ENCODE measurements at regions not wholly inside any gene's neighbourhood (a gene's known extent, or its start where the extent isn't known, plus 50 kb on each side); places are given as distances from the start of the nearest gene placed in this dataset.

DNA sequence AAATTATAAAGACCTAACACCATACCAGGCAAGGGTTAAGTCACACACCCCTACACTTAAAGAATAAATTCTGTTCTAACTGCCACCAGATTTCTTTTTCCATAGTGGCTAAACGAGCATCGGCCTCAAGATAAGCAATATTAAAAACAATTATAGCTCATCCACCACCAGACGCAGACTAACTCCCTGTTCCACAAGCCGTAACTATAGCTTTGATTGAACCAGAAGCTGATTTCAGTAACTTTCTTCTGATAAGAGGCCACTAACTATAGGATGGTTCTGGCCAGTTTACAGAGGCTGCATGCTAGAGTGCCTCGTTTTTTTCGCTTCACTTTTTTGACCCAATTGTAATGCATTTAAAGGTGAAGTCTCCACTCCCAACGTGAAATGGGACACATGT is 238.8 kb downstream of the MRPL39 start:
- Histone ChIP-seq H3K36me3 (no peaks in the 10 kb centered on the region), H3K27ac (no peak overlapping the region), H3K27me3 (no peaks in the 10 kb centered on the region), H3K4me1 (no peaks in the 10 kb centered on the region), H3K4me3 (no peak overlapping the region), H3K9me3 (no peaks in the 10 kb centered on the region)
- DNase-seq (ENCODE audit: low spot score in 2 of 2): no peak
- intact Hi-C loops (cut with DNase I; ENCODE audit: low total_unique reads): no loop called here
- no peak for TF ChIP-seq POLR2A (IDR thresholded peaks at IDR 0.05)
- no peak for TF ChIP-seq POLR2AphosphoS5 (IDR thresholded peaks at IDR 0.05)
- TF ChIP-seq, protein P1, sequence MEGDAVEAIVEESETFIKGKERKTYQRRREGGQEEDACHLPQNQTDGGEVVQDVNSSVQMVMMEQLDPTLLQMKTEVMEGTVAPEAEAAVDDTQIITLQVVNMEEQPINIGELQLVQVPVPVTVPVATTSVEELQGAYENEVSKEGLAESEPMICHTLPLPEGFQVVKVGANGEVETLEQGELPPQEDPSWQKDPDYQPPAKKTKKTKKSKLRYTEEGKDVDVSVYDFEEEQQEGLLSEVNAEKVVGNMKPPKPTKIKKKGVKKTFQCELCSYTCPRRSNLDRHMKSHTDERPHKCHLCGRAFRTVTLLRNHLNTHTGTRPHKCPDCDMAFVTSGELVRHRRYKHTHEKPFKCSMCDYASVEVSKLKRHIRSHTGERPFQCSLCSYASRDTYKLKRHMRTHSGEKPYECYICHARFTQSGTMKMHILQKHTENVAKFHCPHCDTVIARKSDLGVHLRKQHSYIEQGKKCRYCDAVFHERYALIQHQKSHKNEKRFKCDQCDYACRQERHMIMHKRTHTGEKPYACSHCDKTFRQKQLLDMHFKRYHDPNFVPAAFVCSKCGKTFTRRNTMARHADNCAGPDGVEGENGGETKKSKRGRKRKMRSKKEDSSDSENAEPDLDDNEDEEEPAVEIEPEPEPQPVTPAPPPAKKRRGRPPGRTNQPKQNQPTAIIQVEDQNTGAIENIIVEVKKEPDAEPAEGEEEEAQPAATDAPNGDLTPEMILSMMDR (IDR thresholded peaks at IDR 0.05): no peak

DNA sequence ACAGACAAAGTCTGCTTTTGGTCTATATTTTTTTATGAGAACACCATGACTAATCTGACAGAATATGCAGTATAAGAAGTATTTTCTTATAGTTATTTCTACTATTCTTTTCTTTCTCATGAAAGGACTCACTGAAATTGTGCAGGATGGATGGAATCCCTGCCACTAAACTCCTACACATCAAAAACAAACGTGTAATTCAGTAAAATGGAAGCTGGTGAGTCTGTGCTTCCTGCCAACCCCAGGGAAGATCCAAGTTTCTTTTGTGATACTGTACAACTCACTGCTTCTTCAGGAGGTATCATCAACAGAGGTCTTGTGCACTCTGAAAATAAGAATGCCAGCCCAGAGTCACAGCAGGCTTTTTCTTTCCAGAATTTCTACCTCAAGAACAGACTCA is 241.2 kb downstream of the MRPL39 start:
- TF ChIP-seq POLR2AphosphoS5 (IDR thresholded peaks at IDR 0.05) (no peak), POLR2A (IDR thresholded peaks at IDR 0.05) (no peak)
- TF ChIP-seq, protein P1 (IDR thresholded peaks at IDR 0.05): no peak

DNA sequence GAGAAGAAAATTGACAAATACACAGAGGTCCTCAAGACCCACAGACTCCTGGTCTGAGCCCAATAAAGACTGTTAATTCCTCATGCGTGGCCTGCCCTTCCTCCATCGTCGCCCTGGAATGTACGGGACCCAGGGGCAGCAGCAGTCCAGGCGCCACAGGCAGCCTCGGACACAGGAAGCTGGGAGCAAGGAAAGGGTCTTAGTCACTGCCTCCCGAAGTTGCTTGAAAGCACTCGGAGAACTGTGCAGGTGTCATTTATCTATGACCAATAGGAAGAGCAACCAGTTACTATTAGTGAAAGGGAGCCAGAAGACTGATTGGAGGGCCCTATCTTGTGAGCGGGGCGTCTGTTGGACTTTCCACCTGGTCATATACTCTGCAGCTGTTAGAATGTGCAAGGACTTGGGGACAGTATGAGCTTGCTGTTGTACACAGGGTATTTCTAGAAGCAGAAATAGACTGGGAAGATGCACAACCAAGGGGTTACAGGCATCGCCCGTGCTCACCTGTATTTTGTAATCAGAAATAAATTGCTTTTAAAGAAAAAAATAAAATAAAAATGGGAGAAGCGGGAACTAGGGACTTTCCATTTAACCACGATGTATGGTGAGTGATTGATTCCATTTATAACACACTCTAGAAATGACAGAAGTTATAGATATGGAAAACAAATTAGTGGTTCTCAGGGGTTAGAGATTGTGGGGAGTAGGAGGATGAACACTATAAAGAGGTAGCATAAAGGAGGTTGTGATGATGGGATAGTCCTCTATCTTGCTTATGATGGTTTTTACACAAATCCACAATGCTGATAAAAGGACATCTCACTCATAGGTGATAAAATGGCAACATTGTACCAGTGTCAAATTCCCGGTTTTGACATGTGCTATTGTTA is 244.7 kb downstream of the MRPL39 start:
- Histone ChIP-seq H3K27ac (no peak overlapping the region), H3K27me3 (no peaks in the 10 kb centered on the region), H3K9me3 (no peaks in the 10 kb centered on the region), H3K4me3 (no peak overlapping the region), H3K4me1 (no peaks in the 10 kb centered on the region), H3K36me3 (no peaks in the 10 kb centered on the region)
- TF ChIP-seq, protein P1 (IDR thresholded peaks at IDR 0.05): no peak
- TF ChIP-seq POLR2AphosphoS5 (IDR thresholded peaks at IDR 0.05) (no peak), POLR2A (IDR thresholded peaks at IDR 0.05) (no peak)
- DNase-seq (ENCODE audit: low spot score in 2 of 2): no peak
- intact Hi-C loops (cut with DNase I; ENCODE audit: low total_unique reads): no loop called here

More for the DNA sequence above, 241.2 kb downstream of the MRPL39 start:
- no peaks in the 10 kb centered on the region for H3K9me3 ChIP-seq
- DNase-seq (ENCODE audit: low spot score in 2 of 2): no peak
- H3K4me1 ChIP-seq: no peaks in the 10 kb centered on the region
- no peak overlapping the region for H3K4me3 ChIP-seq
- intact Hi-C loops (cut with DNase I; ENCODE audit: low total_unique reads): no loop called here
- no peaks in the 10 kb centered on the region for H3K36me3 ChIP-seq
- H3K27me3 ChIP-seq: no peaks in the 10 kb centered on the region
- H3K27ac ChIP-seq: no peak overlapping the region

DNA sequence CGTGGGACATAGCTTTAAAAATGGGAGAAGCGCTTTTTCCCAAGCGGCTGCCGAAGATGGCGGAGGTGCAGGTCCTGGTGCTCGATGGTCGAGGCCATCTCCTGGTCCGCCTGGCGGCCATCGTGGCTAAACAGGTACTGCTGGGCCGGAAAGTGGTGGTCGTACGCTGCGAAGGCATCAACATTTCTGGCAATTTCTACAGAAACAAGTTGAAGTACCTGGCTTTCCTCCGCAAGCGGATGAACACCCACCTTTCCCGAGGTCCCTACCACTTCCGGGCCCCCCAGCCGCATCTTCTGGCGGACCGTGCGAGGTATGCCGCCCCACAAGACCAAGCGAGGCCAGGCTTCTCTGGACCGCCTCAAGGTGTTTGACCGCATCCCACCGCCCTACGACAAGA is 245.5 kb downstream of the MRPL39 start:
- H3K4me1 ChIP-seq: no peaks in the 10 kb centered on the region
- no peaks in the 10 kb centered on the region for H3K36me3 ChIP-seq
- no peak overlapping the region for H3K27ac ChIP-seq
- DNase-seq (ENCODE audit: low spot score in 2 of 2): no peak
- intact Hi-C loops (cut with DNase I; ENCODE audit: low total_unique reads): no loop called here
- H3K9me3 ChIP-seq: no peaks in the 10 kb centered on the region
- H3K4me3 ChIP-seq: no peak overlapping the region
- TF ChIP-seq, protein P1 (IDR thresholded peaks at IDR 0.05): no peak
- TF ChIP-seq POLR2AphosphoS5 (IDR thresholded peaks at IDR 0.05) (no peak), POLR2A (IDR thresholded peaks at IDR 0.05) (no peak)
- no peaks in the 10 kb centered on the region for H3K27me3 ChIP-seq

DNA sequence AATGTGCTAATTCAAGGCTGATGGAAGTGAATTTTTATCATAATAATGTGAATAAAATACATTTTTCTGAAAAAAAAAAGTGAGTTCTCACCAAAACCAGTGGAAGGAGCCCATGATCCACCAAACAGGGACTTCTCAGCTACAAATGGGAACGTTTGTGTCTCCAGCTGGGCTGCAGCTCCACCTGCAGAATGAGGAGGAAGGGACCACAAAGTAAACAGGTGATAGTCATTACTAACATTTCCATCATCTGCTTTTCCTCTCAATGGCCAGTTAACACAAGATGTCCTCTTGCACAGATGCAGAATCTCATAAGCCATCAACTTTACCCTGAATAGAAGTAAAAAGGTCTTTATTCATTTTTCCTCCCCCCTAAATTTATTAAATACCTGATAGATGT is 246.2 kb downstream of the MRPL39 start:
- Histone ChIP-seq H3K27me3 (no peaks in the 10 kb centered on the region), H3K9me3 (no peaks in the 10 kb centered on the region), H3K4me3 (no peak overlapping the region), H3K36me3 (no peaks in the 10 kb centered on the region), H3K4me1 (no peaks in the 10 kb centered on the region), H3K27ac (no peak overlapping the region)
- intact Hi-C loops (cut with DNase I; ENCODE audit: low total_unique reads): no loop called here
- TF ChIP-seq POLR2AphosphoS5 (IDR thresholded peaks at IDR 0.05): no peak
- TF ChIP-seq, protein P1 (IDR thresholded peaks at IDR 0.05): no peak
- no peak for TF ChIP-seq POLR2A (IDR thresholded peaks at IDR 0.05)
- no peak for DNase-seq (ENCODE audit: low spot score in 2 of 2)
